NB4 (cell line): ENCODE measurements at regions not wholly inside any gene's neighbourhood (a gene's known extent, or its start where the extent isn't known, plus 50 kb on each side); places are given as distances from the start of the nearest gene placed in this dataset.

Experiments used
- CTCF ChIP-seq: IDR thresholded peaks from one replicate; pipeline ENCODE4 v1.5.1; 2012; ENCODE audit warnings: low read depth, low read length
- MAX ChIP-seq: IDR thresholded peaks from 2 replicates; pipeline ENCODE4 v1.6.1; 2011; ENCODE audit warnings: low read depth, low read length
- MYC ChIP-seq: IDR thresholded peaks from 2 replicates; pipeline ENCODE4 v1.6.1; 2011; ENCODE audit warnings: low read depth, low read length
- POLR2A ChIP-seq: IDR thresholded peaks from 2 replicates; pipeline ENCODE4 v1.6.1; 2011; ENCODE audit warnings: mild to moderate bottlenecking; ENCODE audit not compliant: insufficient read length; ENCODE audit errors: extremely low read depth

GRCh38 chr10:8696746-8697145 is 642.3 kb downstream of the GATA3 start:
- no peak for TF ChIP-seq CTCF
- no peak for TF ChIP-seq POLR2A
- TF ChIP-seq MAX = no peak
- no peak for TF ChIP-seq MYC
